ENCODE measurements at regions not wholly inside any gene's neighbourhood (a gene's known extent, or its start where the extent isn't known, plus 50 kb on each side); places are given as distances from the start of the nearest gene placed in this dataset.

GRCh38 chr5:72619677-72620076, 112.5 kb upstream of the ZNF366 start:
- TF ChIP-seq, protein P1, sequence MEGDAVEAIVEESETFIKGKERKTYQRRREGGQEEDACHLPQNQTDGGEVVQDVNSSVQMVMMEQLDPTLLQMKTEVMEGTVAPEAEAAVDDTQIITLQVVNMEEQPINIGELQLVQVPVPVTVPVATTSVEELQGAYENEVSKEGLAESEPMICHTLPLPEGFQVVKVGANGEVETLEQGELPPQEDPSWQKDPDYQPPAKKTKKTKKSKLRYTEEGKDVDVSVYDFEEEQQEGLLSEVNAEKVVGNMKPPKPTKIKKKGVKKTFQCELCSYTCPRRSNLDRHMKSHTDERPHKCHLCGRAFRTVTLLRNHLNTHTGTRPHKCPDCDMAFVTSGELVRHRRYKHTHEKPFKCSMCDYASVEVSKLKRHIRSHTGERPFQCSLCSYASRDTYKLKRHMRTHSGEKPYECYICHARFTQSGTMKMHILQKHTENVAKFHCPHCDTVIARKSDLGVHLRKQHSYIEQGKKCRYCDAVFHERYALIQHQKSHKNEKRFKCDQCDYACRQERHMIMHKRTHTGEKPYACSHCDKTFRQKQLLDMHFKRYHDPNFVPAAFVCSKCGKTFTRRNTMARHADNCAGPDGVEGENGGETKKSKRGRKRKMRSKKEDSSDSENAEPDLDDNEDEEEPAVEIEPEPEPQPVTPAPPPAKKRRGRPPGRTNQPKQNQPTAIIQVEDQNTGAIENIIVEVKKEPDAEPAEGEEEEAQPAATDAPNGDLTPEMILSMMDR (tag by site-specific recombination; IDR thresholded peaks at IDR 0.05): no peak
- TF ChIP-seq ZNF670 (tag by site-specific recombination; IDR thresholded peaks at IDR 0.05; ENCODE audit: low read depth): no peak
- TF ChIP-seq ZNF596 (tag by site-specific recombination; IDR thresholded peaks at IDR 0.05): no peak
- TF ChIP-seq ZNF274 (IDR thresholded peaks at IDR 0.05; ENCODE audit: low read length): no peak
- TF ChIP-seq ZNF274 (tag by site-specific recombination; IDR thresholded peaks at IDR 0.05; ENCODE audit: borderline replicate concordance): no peak
- TF ChIP-seq, protein P2, sequence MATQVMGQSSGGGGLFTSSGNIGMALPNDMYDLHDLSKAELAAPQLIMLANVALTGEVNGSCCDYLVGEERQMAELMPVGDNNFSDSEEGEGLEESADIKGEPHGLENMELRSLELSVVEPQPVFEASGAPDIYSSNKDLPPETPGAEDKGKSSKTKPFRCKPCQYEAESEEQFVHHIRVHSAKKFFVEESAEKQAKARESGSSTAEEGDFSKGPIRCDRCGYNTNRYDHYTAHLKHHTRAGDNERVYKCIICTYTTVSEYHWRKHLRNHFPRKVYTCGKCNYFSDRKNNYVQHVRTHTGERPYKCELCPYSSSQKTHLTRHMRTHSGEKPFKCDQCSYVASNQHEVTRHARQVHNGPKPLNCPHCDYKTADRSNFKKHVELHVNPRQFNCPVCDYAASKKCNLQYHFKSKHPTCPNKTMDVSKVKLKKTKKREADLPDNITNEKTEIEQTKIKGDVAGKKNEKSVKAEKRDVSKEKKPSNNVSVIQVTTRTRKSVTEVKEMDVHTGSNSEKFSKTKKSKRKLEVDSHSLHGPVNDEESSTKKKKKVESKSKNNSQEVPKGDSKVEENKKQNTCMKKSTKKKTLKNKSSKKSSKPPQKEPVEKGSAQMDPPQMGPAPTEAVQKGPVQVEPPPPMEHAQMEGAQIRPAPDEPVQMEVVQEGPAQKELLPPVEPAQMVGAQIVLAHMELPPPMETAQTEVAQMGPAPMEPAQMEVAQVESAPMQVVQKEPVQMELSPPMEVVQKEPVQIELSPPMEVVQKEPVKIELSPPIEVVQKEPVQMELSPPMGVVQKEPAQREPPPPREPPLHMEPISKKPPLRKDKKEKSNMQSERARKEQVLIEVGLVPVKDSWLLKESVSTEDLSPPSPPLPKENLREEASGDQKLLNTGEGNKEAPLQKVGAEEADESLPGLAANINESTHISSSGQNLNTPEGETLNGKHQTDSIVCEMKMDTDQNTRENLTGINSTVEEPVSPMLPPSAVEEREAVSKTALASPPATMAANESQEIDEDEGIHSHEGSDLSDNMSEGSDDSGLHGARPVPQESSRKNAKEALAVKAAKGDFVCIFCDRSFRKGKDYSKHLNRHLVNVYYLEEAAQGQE (tag by site-specific recombination; IDR thresholded peaks at IDR 0.05): no peak
- TF ChIP-seq ZBTB21 (tag by site-specific recombination; IDR thresholded peaks at IDR 0.05): no peak
- no peak for TF ChIP-seq MYNN (tag by site-specific recombination; IDR thresholded peaks at IDR 0.05; ENCODE audit: borderline replicate concordance)

All from HEK293 (cell line).